HEK293T (cell line): ENCODE measurements at regions not wholly inside any gene's neighbourhood (a gene's known extent, or its start where the extent isn't known, plus 50 kb on each side); places are given as distances from the start of the nearest gene placed in this dataset.

Experiments
- FOXK2 ChIP-seq: fragments of 450-650 bp; IDR thresholded peaks from 2 replicates; pipeline ENCODE4 v1.6.1; 2016; ENCODE audit warnings: mild to moderate bottlenecking
- HDGF ChIP-seq: fragments of 450-650 bp; IDR thresholded peaks from 2 replicates; pipeline ENCODE4 v1.6.1; 2017; ENCODE audit warnings: antibody characterized with exemption, borderline replicate concordance
- NFRKB ChIP-seq: fragments of 450-650 bp; IDR thresholded peaks from 2 replicates; pipeline ENCODE4 v1.6.1; 2016; ENCODE audit warnings: mild to moderate bottlenecking, moderate library complexity

GRCh38 chr6:53723331-53723730 is 57.8 kb upstream of the KLHL31 start:
- no peak for TF ChIP-seq FOXK2
- no peak for TF ChIP-seq NFRKB
- TF ChIP-seq HDGF: no peak
